Stimulated activated CD4-positive, alpha-beta T cell treated with anti-CD3 and anti-CD28 coated beads, TNF-alpha, amount 100 ng/mL, for 1 hour (primary cell): ENCODE measurements at regions not wholly inside any gene's neighbourhood (a gene's known extent, or its start where the extent isn't known, plus 50 kb on each side); places are given as distances from the start of the nearest gene placed in this dataset.
"Not testable (repeated sequence)": the region's sequence is repeated elsewhere in the genome, so short reads cannot be mapped to it uniquely, and the experiment has no call there.

Source experiments
- DNase-seq, 3 donors: peaks; one replicate each; pipeline ENCODE4 v3.0.0-alpha.2; 2020; ENCODE audit warnings: low read depth in 3 of 3, low spot score in 1 of 3

- DNase-seq: no peak
Observed at GRCh38 chr3:104180906-104181305, 1185.8 kb upstream of the ALCAM start.

GRCh38 chr3:104190681-104191080 is 1176.0 kb upstream of the ALCAM start:
- no peak for DNase-seq

- no peak for DNase-seq
Observed at GRCh38 chr3:104198131-104198530, 1168.6 kb upstream of the ALCAM start.

GRCh38 chr3:104206925-104207324 is 1159.8 kb upstream of the ALCAM start:
- no peak for DNase-seq

GRCh38 chr3:104214277-104214676 is 1152.4 kb upstream of the ALCAM start:
- no peak for DNase-seq

- no peak for DNase-seq
Observed at GRCh38 chr3:104214937-104215336, 1151.8 kb upstream of the ALCAM start.

- not testable (repeated sequence) for DNase-seq
Observed at GRCh38 chr3:104219046-104219445, 1147.7 kb upstream of the ALCAM start.

GRCh38 chr3:104234442-104235194 is 1132.1 kb upstream of the ALCAM start:
- no peak for DNase-seq

- DNase-seq: no peak
Observed at GRCh38 chr3:104244680-104245220, 1122.0 kb upstream of the ALCAM start.

- DNase-seq: no peak
Observed at GRCh38 chr3:104245261-104245660, 1121.4 kb upstream of the ALCAM start.

GRCh38 chr3:104245981-104246380 is 1120.7 kb upstream of the ALCAM start:
- no peak for DNase-seq

- DNase-seq: no peak
Observed at GRCh38 chr3:104257486-104257885, 1109.2 kb upstream of the ALCAM start.

- DNase-seq: no peak
Observed at GRCh38 chr3:104263477-104263876, 1103.2 kb upstream of the ALCAM start.

GRCh38 chr3:104266219-104266618 is 1100.5 kb upstream of the ALCAM start:
- not testable (repeated sequence) for DNase-seq

- no peak for DNase-seq
Observed at GRCh38 chr3:104269771-104270170, 1096.9 kb upstream of the ALCAM start.

- no peak for DNase-seq
Observed at GRCh38 chr3:104273046-104273649, 1093.6 kb upstream of the ALCAM start.

- no peak for DNase-seq
Observed at GRCh38 chr3:104275199-104275598, 1091.5 kb upstream of the ALCAM start.

GRCh38 chr3:104279617-104280016 is 1087.1 kb upstream of the ALCAM start:
- DNase-seq: no peak

GRCh38 chr3:104281713-104282112 is 1085.0 kb upstream of the ALCAM start:
- DNase-seq: no peak

- DNase-seq: no peak
Observed at GRCh38 chr3:104286645-104287044, 1080.1 kb upstream of the ALCAM start.

GRCh38 chr3:104291437-104291851 is 1075.3 kb upstream of the ALCAM start:
- no peak for DNase-seq

GRCh38 chr3:104291878-104292277 is 1074.8 kb upstream of the ALCAM start:
- no peak for DNase-seq

GRCh38 chr3:104297617-104298016 is 1069.1 kb upstream of the ALCAM start:
- no peak for DNase-seq
